GM19351 (cell line): ENCODE measurements at regions not wholly inside any gene's neighbourhood (a gene's known extent, or its start where the extent isn't known, plus 50 kb on each side); places are given as distances from the start of the nearest gene placed in this dataset.

Experiments used
- ATAC-seq: cut with Tn5 transposase; IDR thresholded peaks from one replicate; pipeline ENCODE4 v1.9.1; 2021; ENCODE audit warnings: mild to moderate bottlenecking, moderate library complexity; ENCODE audit not compliant: unreplicated experiment

DNA sequence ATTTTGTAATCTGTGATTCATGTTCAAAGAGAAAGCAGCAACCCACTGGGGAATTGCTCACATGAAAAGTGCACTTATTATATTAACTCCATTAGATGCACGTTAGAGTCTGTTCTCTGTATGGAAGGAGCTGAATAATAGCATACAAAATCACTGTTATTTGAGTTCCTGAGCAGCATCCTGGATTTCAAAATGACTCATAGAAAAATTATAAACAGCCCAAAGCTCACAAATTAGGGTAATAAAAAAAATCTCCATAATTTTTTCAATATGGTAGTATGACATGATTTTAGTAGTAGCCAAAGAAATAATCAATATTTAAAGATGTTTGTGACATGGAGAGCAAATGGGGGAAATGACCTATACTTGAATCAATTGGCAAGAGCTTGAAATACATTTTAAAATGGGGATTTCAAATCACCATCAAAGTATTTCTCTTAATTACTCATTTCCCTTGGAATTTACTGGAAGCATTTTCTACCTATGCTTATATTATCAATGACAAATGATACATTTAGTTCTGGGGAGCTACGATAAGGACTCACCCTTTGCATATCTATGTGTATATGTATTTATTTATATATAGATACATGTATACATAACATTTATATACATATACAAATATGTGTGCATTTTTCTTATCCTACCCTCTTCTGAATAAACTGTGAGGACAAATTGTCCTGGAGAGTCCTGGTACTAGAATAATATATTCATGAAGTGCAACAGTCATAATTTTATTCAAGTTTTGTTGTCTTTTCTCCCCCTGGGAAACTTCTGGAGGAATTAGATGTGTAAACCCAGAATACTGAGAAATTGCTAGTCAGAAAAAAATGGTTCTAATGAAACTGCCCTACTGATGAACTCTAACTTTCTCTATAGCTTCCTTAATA lies 116.3 kb downstream of the RPL22L1 start:
- ATAC-seq = no peak

GRCh38 chr3:170752571-170753155 lies 117.3 kb downstream of the RPL22L1 start:
- no peak for ATAC-seq

GRCh38 chr3:170751899-170752293 lies 118.1 kb downstream of the RPL22L1 start:
- no peak for ATAC-seq

DNA sequence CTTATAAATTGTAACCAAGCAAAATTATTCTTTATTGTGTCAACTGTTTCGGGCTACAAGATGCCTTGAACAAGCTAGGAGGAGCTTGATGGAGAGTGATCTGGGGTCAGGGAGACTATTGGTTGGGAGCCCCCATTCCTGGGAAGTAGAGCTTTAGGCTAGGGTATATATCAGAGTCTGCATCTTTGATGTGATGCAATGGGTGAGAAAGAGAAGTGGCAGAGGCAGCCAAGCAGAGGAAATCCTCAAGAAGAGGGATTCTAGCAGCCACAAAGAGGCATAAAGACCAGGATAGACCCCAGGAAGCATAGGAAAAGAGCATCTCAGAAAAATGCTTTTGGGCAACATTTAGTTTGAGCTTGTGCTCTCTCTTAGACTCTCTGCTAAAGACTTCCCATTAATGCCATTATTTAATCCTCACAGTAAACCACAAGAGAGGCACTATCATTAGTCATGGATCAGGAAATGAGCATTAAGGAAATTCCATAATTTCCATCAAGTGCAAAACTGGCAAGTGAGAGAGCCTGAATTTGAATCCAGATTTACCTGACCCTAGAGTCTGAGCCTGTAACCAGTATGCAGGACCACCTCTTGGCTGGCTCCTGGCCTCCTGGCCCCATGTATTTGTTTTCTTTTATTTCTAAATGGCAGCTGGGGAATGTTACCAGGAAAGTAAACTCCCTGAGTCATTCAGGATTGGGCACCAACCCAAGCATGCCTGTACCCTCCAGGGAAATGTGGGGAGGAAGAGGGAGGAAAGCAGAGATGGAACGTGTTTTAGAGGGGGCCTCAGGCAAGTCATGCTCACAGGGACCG lies 118.7 kb downstream of the RPL22L1 start:
- no peak for ATAC-seq

DNA sequence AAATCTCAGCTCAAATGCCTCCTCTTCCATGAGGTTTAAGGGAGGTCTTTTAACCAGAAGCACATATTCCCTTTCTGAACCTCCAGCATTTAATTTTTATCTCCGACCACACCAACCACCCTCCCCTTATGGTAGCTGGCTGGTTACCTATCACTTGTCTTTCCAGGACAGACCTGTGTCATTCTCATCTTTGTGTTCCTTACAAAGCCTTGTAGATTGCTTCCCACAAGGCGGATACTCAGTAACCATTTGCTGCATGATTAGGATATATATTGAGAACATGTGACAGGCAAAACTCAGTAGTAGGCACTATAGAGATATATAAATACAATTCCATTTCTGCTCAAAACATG lies 119.5 kb downstream of the RPL22L1 start:
- ATAC-seq = no peak

GRCh38 chr3:170749765-170750477 lies 120.1 kb downstream of the RPL22L1 start:
- no peak for ATAC-seq

GRCh38 chr3:170749185-170749584 lies 120.8 kb downstream of the RPL22L1 start:
- ATAC-seq = no peak

GRCh38 chr3:170746175-170746942 lies 123.6 kb downstream of the RPL22L1 start:
- no peak for ATAC-seq

- ATAC-seq = no peak
Measured at GRCh38 chr3:170745211-170745718, 124.7 kb downstream of the RPL22L1 start.

- no peak for ATAC-seq
Measured at GRCh38 chr3:170741756-170742529, 128.1 kb downstream of the RPL22L1 start.

- no peak for ATAC-seq
Measured at GRCh38 chr3:170740726-170741591, 129.0 kb downstream of the RPL22L1 start.

DNA sequence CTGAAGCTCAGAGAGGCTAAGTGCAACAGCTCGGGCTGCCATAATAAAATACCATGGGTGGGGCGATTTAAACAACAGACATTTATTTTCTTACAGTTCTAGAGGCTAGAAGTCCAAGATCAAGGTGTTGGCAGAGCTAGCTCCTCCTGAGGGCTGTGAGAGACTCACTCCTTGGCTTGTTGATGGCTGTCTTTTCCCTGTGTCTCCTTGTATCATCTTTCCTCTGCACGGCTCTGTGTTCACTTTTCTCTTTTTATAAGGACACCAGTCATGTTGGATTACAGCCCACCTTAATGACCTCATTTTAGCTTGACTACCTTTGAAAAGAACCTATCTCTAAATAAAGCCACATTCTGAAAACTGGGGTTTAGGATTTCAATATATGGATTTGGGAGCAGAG lies 129.7 kb downstream of the RPL22L1 start:
- no peak for ATAC-seq

- ATAC-seq = no peak
Measured at GRCh38 chr3:170739410-170739809, 130.6 kb downstream of the RPL22L1 start.

GRCh38 chr3:170738766-170739165 lies 131.2 kb downstream of the RPL22L1 start:
- no peak for ATAC-seq

GRCh38 chr3:170737498-170738162 lies 132.4 kb downstream of the RPL22L1 start:
- ATAC-seq = no peak

DNA sequence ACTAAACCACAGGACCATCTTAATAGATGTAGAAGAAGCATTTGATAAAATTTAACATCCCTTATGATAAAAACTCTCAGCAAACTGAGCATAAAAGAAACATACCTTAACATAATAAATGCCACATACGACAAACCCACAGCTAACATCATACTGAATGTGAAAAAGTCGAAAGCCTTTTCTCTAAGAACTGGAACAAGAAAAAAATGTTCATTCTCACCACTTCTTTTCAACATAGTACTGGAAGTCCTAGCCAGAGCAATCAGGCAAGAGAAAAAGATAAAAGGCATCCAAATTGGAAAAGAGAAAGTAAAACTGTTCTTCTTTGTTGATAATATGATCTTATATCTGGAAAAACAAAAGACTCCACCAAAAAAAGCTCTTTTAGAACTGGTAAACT lies 134.2 kb downstream of the RPL22L1 start:
- no peak for ATAC-seq

DNA sequence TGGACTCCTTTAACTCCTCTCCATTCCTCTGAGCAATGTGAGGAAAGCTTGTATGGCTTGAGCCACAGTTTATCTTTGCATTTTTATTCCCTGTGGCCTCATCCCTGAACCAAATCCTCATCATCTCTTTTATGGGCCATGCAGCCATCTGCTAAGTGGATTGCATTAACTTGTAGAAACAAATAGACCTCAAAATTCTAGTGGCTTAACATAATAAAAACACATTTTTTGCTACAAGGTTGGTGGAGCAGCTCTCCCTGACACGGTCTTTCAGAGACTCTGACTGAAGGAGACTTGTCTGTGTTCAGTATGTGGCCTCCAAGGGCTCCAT lies 135.3 kb downstream of the RPL22L1 start:
- no peak for ATAC-seq
